ENCODE measurements at regions not wholly inside any gene's neighbourhood (a gene's known extent, or its start where the extent isn't known, plus 50 kb on each side); places are given as distances from the start of the nearest gene placed in this dataset.
"Not testable (repeated sequence)": the region's sequence is repeated elsewhere in the genome, so short reads cannot be mapped to it uniquely, and the experiment has no call there.

- H3K27ac ChIP-seq (ENCODE audit: low read depth, low read length) = not testable (repeated sequence)
These were observed 103.3 kb upstream of the LYPLAL1 start for GRCh38 chr1:219070395-219070794.

More at GRCh38 chr1:219070395-219070794, 103.3 kb upstream of the LYPLAL1 start:
- H4K8ac ChIP-seq (ENCODE audit: extremely low read depth, insufficient read depth, low read length); H2BK5ac ChIP-seq (ENCODE audit: low read depth, low read length); H3K23ac ChIP-seq (ENCODE audit: insufficient read length); FAIRE-seq; H2BK20ac ChIP-seq (ENCODE audit: low read length); H2BK12ac ChIP-seq (ENCODE audit: low read depth, low read length); H3K27me3 ChIP-seq (replicated peaks in 1 of 4; ENCODE audit: control insufficient read depth in 3 of 4, extremely low read depth in 1 of 4, insufficient read depth in 3 of 4, low read length in 3 of 4); H3K4me3 ChIP-seq (ENCODE audit: extremely low read depth in 1 of 4, insufficient read depth in 2 of 4, low read depth in 3 of 4, low read length in 4 of 4); H2BK15ac ChIP-seq (ENCODE audit: low read length); H3K4ac ChIP-seq (replicated peaks; ENCODE audit: insufficient read length, low read depth, low read length); H4K5ac ChIP-seq (ENCODE audit: insufficient read length, low read depth, low read length); H4K91ac ChIP-seq (replicated peaks; ENCODE audit: insufficient read length, low read length); H3K36me3 ChIP-seq (ENCODE audit: control insufficient read depth in 2 of 4, insufficient read depth in 4 of 4, low read length in 3 of 4); POLR2A ChIA-PET (ENCODE audit: partially characterized antibody); H4K20me1 ChIP-seq (replicated peaks in 1 of 2; ENCODE audit: control insufficient read depth in 1 of 2, insufficient read depth in 2 of 2, low read length in 2 of 2); H3K4me1 ChIP-seq (replicated peaks in 1 of 4; ENCODE audit: control insufficient read depth in 3 of 4, insufficient read depth in 4 of 4, low read length in 3 of 4); H3K79me1 ChIP-seq (ENCODE audit: low read depth, low read length); H2AFZ ChIP-seq (ENCODE audit: low read length); H3K23me2 ChIP-seq (ENCODE audit: low read depth, low read length); H3K18ac ChIP-seq (ENCODE audit: extremely low read depth, low read length); H3K9me3 ChIP-seq (ENCODE audit: insufficient read depth in 2 of 2, low read depth in 1 of 2, low read length in 1 of 2); H2AK5ac ChIP-seq (ENCODE audit: low read depth, low read length); H3K9ac ChIP-seq (replicated peaks in 1 of 4; ENCODE audit: extremely low read depth in 1 of 4, low read depth in 3 of 4, low read length in 3 of 4); H2BK120ac ChIP-seq (replicated peaks; ENCODE audit: low read depth, low read length); H3K4me2 ChIP-seq (ENCODE audit: insufficient read depth in 1 of 2, low read depth in 2 of 2, low read length in 2 of 2); CTCF ChIA-PET (ENCODE audit: partially characterized antibody); H3K14ac ChIP-seq (ENCODE audit: insufficient read length); H3K56ac ChIP-seq (replicated peaks; ENCODE audit: insufficient read length, low read depth, low read length); H3K79me2 ChIP-seq (ENCODE audit: control insufficient read depth in 1 of 2, insufficient read depth in 2 of 2, low read length in 2 of 2); DNase-seq (ENCODE audit: low read depth in 1 of 2, low spot score in 2 of 2): not testable (repeated sequence)
- 63% methylated on average over 2 of the region's 2 CpGs; no CpG with 5 or more reads in 1 of the 2 experiments for WGBS, 2 experiments (ENCODE audit: extremely low coverage in 1 of 2, insufficient coverage in 1 of 2, insufficient read length in 1 of 2, insufficient replicate concordance in 2 of 2, low coverage in 1 of 2, low lambda C conversion rate in 2 of 2, missing lambda C conversion rate in 1 of 2)
